GM10248 (cell line): ENCODE measurements at regions not wholly inside any gene's neighbourhood (a gene's known extent, or its start where the extent isn't known, plus 50 kb on each side); places are given as distances from the start of the nearest gene placed in this dataset.
"Not testable (repeated sequence)": the region's sequence is repeated elsewhere in the genome, so short reads cannot be mapped to it uniquely, and the experiment has no call there.

Experiments used
- CTCF ChIA-PET: fragments of 300-600 bp; sonication (Branson Sonifier 250); formaldehyde crosslinking; extraction: SDS; loops from one replicate; lab custom pipeline; 2021; ENCODE audit warnings: antibody characterized with exemption; lab: Yijun Ruan, JAX
- POLR2A ChIA-PET: fragments of 350-650 bp; sonication (Branson Sonifier 250); formaldehyde crosslinking; extraction: SDS; loops from one replicate; lab custom pipeline; 2020; ENCODE audit warnings: antibody characterized with exemption; lab: Yijun Ruan, JAX
- DNase-seq: peaks from one replicate; pipeline ENCODE4 v3.0.0; 2012; ENCODE audit errors: extremely low spot score
- TF ChIP-seq, protein P1 (sequence below): IDR thresholded peaks from 2 replicates; pipeline ENCODE4 v1.5.1; 2012; ENCODE audit warnings: mild to moderate bottlenecking, low read depth; ENCODE audit errors: extremely low read depth, missing control alignments, control extremely low read depth

DNA sequence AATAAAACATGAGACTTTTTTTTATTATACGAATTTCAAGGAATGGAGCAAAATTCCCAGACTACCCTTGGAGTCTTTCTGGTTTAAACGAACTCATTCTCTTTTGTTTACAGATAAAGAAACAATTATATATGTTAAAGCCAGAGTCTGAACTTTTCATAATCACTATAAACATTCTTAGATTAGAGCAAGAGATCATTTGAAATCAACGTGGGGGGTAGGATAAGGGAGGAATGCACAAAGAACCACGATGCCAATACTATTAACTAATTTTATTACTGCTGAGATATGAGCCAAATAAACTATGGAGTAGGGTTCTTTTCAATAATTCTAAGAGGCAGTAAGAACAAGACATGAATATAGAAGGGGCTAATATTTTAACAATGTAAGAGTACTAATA lies 148.0 kb upstream of the FREM1 start:
- CTCF ChIA-PET = no interaction called here

DNA sequence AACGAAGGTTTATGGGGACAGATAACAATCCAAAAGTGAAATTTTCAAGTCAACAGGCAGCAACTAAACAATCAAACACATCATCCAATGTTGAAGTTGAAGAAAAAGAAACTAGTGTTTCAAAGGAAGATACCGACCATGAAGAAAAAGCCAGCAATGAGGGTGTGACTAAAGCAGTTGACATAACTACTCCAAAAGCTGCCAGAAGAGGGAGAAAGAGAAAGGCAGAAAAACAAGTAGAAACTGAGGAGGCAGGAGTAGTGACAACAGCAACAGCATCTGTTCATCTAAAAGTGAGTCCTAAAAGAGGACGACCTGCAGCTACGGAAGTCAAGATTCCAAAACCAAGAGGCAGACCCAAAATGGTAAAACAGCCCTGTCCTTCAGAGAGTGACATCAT lies 145.1 kb upstream of the FREM1 start:
- POLR2A ChIA-PET, CTCF ChIA-PET, DNase-seq: not testable (repeated sequence)

More for the DNA sequence above, 148.0 kb upstream of the FREM1 start:
- POLR2A ChIA-PET = no interaction called here
- DNase-seq = no peak
- TF ChIP-seq, protein P1, sequence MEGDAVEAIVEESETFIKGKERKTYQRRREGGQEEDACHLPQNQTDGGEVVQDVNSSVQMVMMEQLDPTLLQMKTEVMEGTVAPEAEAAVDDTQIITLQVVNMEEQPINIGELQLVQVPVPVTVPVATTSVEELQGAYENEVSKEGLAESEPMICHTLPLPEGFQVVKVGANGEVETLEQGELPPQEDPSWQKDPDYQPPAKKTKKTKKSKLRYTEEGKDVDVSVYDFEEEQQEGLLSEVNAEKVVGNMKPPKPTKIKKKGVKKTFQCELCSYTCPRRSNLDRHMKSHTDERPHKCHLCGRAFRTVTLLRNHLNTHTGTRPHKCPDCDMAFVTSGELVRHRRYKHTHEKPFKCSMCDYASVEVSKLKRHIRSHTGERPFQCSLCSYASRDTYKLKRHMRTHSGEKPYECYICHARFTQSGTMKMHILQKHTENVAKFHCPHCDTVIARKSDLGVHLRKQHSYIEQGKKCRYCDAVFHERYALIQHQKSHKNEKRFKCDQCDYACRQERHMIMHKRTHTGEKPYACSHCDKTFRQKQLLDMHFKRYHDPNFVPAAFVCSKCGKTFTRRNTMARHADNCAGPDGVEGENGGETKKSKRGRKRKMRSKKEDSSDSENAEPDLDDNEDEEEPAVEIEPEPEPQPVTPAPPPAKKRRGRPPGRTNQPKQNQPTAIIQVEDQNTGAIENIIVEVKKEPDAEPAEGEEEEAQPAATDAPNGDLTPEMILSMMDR = no peak

DNA sequence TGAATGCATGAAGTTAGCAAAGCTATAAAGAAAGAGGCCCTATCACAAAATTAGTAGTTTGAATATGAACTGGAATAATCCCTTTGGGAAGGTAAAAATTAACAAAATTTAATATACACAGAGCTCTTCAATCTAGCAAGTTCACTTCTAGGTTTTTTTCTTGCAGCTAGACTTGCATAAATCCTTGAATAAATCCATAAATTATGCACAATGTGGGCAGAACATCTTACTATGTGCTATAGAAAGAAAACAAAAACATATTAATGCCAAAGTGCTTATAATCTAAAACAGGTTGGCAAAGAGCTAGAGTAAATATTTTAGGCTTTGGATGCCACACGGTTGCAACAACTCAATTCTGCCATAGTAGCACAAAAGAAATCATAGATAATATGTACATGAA lies 138.5 kb upstream of the FREM1 start:
- ChIA-PET POLR2A (no interaction called here), CTCF (interaction anchor here (1.8 kb wide), 1 partner anchor 16 kb away, joined by 5 read pairs; no protein-coding TSS in a partner anchor)
- no peak for DNase-seq

DNA sequence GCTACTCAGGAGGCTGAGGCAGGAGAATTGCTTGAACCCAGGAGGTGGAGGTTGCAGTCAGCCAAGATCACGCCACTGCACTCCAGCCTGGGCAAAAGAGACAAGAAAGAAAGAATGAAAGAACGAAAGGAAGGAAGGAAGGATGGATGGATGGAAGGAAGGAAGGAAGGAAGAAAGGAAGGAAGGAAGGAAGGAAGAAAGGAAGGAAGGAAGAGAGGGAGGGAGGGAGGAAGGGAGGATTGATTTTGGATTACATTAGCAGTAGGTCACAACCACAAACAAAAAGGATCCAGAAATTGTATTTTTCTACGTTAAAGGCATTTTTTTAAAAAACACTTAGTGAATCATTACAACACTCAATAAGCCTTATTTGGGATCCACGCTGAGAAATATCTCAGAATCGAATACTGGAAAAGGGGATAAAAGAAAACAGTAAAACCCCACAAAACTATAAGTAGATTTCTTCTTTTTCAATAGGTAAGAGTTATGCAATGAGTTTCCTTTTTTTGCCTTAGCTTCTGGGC lies 136.9 kb upstream of the FREM1 start:
- TF ChIP-seq, protein P1 = no peak
- DNase-seq = no peak
- CTCF ChIA-PET = no interaction called here
- POLR2A ChIA-PET = no interaction called here

More for the DNA sequence above, 138.5 kb upstream of the FREM1 start:
- TF ChIP-seq, protein P1 = no peak

DNA sequence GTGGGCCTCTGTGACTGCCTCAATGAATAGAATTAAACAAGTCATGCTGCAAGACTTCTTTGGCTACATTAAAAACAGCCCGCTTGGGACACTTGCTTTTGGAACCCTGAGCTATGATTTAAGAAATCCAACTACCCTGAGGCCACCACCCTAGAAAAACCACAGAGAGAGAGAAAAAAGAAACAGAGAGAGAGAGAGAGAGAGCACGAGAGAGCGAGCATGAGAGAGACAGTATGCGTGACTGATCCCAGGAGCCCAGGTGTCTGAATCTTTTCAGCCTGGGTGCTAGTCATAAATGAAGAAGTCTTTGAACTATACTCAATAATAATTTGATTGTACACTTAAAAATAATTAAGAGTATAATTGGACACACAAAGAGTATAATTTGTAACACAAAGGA lies 123.1 kb upstream of the FREM1 start:
- TF ChIP-seq, protein P1 = no peak
- POLR2A ChIA-PET = interaction anchor here (0.6 kb wide), 1 partner anchor 69 kb away, joined by 4 read pairs; no protein-coding TSS in a partner anchor

DNA sequence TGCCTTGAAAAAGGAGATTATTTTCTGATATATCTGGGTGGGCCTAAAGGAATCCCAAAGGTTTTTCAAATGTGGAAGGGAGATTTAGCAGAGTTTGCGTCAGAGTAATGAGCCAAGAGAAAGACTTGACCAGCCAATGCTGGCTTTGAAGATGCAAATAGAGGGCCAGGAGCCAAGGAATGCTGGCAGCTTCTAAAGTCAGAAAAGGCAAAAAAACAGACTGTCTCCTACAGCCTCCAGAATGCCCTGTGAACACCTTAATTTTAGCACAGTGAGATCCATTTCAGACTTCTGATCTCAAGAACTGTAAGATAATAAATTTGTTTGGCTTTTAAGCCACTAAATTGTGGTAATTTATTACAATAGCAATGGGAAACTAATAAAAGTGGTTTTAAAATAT lies 122.6 kb upstream of the FREM1 start:
- ChIA-PET CTCF (interaction anchor here (1.2 kb wide), 1 partner anchor 15 kb away, joined by 5 read pairs; no protein-coding TSS in a partner anchor), POLR2A (interaction anchor here (0.6 kb wide), 1 partner anchor 70 kb away, joined by 4 read pairs; no protein-coding TSS in a partner anchor)
- TF ChIP-seq, protein P1 = no peak
- no peak for DNase-seq

More for the DNA sequence above, 123.1 kb upstream of the FREM1 start:
- CTCF ChIA-PET = interaction anchor here (1.1 kb wide), 1 partner anchor 102 kb away, joined by 3 read pairs; no protein-coding TSS in a partner anchor
- DNase-seq = no peak

DNA sequence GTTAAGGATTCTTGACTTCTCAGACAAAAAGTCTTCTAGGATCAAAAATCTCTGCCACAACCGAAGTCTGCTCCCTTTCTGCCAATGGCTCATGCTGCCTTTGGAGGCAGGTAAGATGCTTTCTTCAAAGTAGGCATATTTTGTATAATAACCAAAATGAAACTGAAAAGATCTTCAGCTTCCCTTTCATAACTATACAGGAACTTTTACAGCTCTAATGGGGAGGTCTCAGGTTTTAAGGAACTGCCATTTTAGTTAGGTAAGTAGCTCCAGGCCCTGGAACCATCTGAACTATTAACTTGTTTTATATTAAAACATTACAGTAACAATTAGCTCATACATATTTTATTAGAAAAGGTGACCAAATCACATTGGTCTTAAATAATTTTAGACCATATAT lies 110.9 kb upstream of the FREM1 start:
- POLR2A ChIA-PET = no interaction called here
- TF ChIP-seq, protein P1 = no peak
- DNase-seq = no peak
- CTCF ChIA-PET = interaction anchor here (0.7 to 1.2 kb wide), 2 partner anchors 13 to 19 kb away, joined by 3 read pairs; no protein-coding TSS in a partner anchor
